Adrenal gland (tissue), 5 donors: ENCODE measurements at regions not wholly inside any gene's neighbourhood (a gene's known extent, or its start where the extent isn't known, plus 50 kb on each side); places are given as distances from the start of the nearest gene placed in this dataset.

ENCODE experiments used
- CTCF ChIP-seq, 6 experiments: fragments of 450-650 bp in 4 of 6; fragments of 200-600 bp in 2 of 6; sonication (generic) in 1 of 6; IDR thresholded peaks; 1 replicate in 5 of 6; 2 replicates in 1 of 6; pipeline versions ENCODE4 v1.5.1 to v1.8.0; 2016 to 2021; ENCODE audit warnings: antibody characterized with exemption in 6 of 6, mild to moderate bottlenecking in 2 of 6, moderate library complexity in 1 of 6
- POLR2A ChIP-seq, 2 donors: fragments of 450-650 bp; IDR thresholded peaks; one replicate each; pipeline ENCODE4 v1.6.1; 2017; ENCODE audit warnings: antibody characterized with exemption in 2 of 2, mild to moderate bottlenecking in 2 of 2, moderate library complexity in 1 of 2
- donor health status: DM: no; HTN: no; CAD: no.

DNA sequence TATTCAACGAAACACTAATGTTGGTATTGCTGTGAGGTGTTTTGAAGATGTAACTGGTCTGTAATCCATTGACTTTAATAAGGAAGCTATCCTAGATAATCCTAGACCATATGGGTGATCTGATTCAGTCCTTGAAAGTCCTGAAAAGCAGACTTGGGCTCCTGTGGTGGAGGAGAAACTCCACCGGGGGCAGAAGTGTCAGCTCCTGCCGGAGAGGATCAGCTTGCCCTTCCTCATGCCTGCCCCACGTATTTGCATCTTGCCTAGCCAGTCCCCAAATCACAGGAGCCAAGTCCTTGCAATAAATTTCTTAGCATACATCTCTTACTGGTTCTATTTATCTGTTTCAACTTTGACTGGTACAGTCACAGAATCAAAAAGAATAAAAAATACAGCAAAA is 144.2 kb upstream of the DLGAP1 start:
- TF ChIP-seq CTCF (IDR thresholded peaks at IDR 0.05): no peak
- no peak for TF ChIP-seq POLR2A (IDR thresholded peaks at IDR 0.05)
